Stimulated activated CD4-positive, alpha-beta T cell treated with anti-CD3 and anti-CD28 coated beads, Interleukin-1b, Interleukin-23, amount 100 ng/mL, for 48 hours (primary cell): ENCODE measurements at regions not wholly inside any gene's neighbourhood (a gene's known extent, or its start where the extent isn't known, plus 50 kb on each side); places are given as distances from the start of the nearest gene placed in this dataset.
"Not testable (repeated sequence)": the region's sequence is repeated elsewhere in the genome, so short reads cannot be mapped to it uniquely, and the experiment has no call there.

Experiments used
- DNase-seq: peaks from one replicate; pipeline ENCODE4 v3.0.0-alpha.2; 2020

GRCh38 chr19:41495589-41495988 lies 52.6 kb downstream of the ERICH4 start:
- no peak for DNase-seq

DNA sequence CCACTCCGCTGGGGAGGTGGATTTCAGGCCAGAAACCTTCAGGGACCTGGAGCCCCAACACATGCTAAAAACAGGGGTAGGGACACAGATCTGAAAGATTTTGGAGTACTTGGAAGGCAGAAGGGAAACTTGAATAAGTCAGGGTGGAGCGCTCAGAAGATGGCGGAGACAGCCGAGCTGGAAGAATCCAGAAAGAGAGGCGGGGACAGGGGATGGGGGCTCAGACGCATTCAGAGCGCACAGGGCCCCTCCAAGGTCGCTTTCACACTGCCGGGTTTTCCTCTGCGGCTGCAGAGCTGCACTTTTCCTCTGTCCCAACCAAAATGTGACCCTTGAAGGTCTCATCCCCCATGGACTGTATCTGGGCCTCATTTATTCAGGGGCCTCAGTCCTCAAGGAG lies 56.9 kb downstream of the ERICH4 start:
- no peak for DNase-seq

DNA sequence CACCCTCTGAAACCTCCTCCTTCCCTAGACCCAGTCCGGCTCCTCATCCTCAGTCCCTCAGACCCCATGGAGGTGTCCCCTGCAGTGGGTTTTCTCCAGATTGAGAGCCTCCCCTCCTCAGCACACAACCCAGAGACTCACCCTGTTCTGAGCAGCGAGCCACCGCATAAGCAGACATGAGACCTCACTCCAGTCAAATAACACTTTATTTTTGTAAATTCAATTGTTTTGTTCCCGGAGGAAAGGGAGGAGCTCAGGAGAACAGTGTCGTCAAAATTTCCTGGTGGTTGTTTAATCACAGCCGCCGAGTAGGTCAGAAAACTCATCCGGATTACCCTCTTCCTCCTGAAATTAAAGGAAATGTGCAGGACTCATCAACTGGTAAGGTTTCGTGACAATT lies 57.5 kb downstream of the ERICH4 start:
- no peak for DNase-seq

DNA sequence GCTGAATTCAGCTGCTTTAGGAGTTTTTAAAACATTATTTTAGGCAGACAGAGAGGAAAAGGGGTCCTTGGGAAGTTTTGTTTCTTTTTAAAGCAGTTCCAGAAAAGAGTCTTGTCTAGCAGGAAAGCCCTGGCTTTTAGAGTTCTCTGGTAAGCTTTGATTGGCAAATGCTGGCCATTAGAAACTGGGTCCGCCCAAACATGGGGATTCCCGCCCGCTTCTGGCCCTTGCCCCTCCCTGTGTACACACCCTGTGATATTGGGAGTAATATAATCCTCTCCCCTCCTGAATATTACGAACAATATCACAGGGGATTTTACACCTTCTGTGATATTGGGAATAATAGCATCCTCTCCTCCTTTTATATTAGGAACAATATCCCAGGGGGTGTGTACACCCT lies 58.9 kb downstream of the ERICH4 start:
- no peak for DNase-seq

GRCh38 chr19:41505105-41505504 lies 62.1 kb downstream of the ERICH4 start:
- DNase-seq: no peak

- no peak for DNase-seq
Measured at GRCh38 chr19:41510484-41510883, 65.5 kb upstream of the CEACAM21 start.

DNA sequence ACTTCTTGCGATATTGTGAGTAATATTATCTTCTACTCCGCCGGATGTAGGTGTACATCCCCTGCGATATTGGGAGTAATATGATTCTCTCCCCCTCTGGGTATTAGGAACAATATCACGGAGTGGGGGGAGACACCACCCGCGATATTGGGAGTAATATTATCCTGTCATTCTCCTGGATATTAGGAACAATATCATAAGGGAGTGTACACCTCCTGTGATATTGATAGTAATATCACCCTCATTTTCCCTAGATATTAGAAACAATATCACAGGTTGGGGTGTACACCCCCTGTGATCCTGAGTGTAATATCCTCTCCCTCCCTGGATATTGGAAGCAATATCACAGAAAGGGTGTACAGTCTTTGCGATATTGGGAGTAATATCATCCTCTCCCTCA lies 64.3 kb upstream of the CEACAM21 start:
- no peak for DNase-seq

DNA sequence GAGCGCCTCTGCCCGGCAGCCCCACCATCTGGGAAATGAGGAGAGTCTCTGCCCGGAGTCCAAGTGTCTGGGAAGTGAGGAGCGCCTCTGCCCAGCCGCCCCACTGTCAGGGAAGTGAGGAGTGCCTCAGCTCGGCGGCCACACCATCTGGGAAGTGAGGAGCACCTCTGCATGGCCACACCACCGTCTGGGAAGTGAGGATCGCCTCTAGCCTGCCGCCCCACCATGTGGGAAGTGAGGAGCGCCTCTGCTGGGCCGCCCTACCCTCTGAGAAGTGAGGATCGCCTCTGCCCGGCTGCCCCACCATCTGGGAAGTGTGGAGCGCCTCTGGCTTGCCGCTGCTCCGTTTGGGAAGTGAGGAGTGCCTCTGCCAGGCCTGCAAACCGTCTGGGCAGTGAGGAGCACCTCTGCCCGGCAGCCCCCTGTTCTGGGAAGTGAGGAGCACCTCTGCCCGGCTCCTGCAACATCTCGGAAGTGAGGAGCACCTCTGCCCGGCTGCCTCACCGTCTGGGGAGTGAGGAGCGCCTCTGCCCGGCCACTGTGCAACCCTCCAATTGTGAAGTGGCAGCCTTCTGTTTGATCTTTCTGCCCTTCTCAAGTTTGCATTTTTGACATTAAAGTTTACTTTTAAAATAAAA lies 60.8 kb upstream of the CEACAM21 start:
- no peak for DNase-seq

DNA sequence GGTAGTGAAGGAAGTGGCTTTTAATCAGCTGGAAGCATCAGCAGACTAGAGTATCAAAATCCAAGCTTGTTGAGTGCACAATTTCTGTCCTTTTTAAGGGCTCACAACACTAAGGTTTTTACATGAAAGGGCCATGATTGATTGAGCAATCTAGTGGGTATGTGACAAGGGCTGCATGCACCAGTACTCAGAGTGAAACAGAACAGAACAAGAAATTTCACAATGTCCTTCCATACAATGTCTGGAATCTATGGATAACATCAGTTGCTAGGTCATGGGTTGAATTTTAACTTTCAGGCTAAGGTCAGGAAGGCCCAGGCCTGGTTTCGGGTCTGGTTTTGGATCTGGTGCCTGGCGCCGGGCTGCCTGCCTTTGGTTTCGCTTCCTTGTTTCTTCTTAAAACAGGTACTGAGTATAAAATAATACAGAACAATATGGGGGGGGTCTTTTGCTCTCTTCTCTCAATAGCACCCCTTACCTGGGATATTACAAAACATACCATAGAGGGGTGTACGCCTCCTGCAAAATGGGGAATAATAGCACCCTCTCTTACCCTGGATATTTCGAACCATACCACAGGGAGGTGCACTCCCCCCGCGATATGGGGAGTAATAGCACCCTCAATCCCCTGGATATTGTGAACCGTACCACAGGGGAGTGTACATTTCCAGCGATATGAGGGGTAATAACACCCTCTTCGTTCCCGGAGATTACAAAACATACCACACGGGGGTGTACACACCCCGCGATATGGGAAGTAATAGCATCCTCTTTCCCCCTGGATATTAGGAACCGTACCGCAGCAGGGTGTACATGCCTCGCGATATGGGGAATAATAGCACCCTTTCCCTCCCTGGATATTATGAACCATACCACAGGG lies 59.4 kb upstream of the CEACAM21 start:
- not testable (repeated sequence) for DNase-seq

DNA sequence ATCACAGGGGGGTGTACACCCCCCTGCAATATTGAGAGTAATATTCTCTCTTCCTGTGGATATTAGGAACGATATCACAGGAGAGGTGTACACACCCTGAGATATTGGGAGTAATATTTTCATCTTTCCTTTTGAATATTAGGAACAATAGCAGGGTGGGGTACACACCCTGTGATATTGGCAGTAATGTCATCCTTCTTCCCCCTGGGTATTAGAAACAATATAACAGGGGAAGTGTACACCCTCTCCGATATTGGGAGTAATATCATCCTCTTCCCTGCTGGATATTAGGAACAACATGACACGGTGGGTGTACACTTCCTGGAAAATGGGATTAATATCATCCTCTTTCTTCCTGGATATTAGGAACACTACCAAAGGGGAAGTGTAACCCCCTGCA lies 57.8 kb upstream of the CEACAM21 start:
- DNase-seq: no peak

GRCh38 chr19:41521138-41521930 lies 54.6 kb upstream of the CEACAM21 start:
- DNase-seq: peak; percentile 42

GRCh38 chr19:41521931-41522555 lies 53.9 kb upstream of the CEACAM21 start:
- no peak for DNase-seq

- no peak for DNase-seq
Measured at GRCh38 chr19:41525989-41526388, 50.0 kb upstream of the CEACAM21 start.
